H9 (cell line): ENCODE measurements at regions not wholly inside any gene's neighbourhood (a gene's known extent, or its start where the extent isn't known, plus 50 kb on each side); places are given as distances from the start of the nearest gene placed in this dataset.

Source experiments
- DNase-seq: peaks from one replicate; pipeline ENCODE4 v3.0.0-alpha.2; 2017
- H2AFZ ChIP-seq: one replicate; pipeline ENCODE4 v1.6.1; 2013; ENCODE audit warnings: mild to moderate bottlenecking, low read length, control low read depth, moderate library complexity
- H2AK5ac ChIP-seq: 2 replicates; pipeline ENCODE4 v1.6.1; 2013; ENCODE audit warnings: low read length, control low read depth, mixed read lengths; ENCODE audit not compliant: insufficient read length
- H2BK120ac ChIP-seq: one replicate; pipeline ENCODE4 v1.6.1; 2013; ENCODE audit warnings: low read depth, mild to moderate bottlenecking, low read length, control low read depth, inconsistent platforms; ENCODE audit not compliant: poor library complexity, severe bottlenecking
- H2BK12ac ChIP-seq: 2 replicates; pipeline ENCODE4 v1.6.1; 2013; ENCODE audit warnings: low read length, control low read depth, mixed read lengths, low read depth; ENCODE audit not compliant: insufficient read length
- H2BK15ac ChIP-seq: 2 replicates; pipeline ENCODE4 v1.6.1; 2013; ENCODE audit warnings: low read depth, low read length, control low read depth
- H2BK20ac ChIP-seq: one replicate; pipeline ENCODE4 v1.6.1; 2013; ENCODE audit warnings: low read depth, mild to moderate bottlenecking, low read length, control low read depth, inconsistent platforms; ENCODE audit not compliant: poor library complexity, severe bottlenecking
- H2BK5ac ChIP-seq: 2 replicates; pipeline ENCODE4 v1.6.1; 2013; ENCODE audit warnings: low read length, control low read depth, mixed read lengths; ENCODE audit not compliant: insufficient read length
- H3K14ac ChIP-seq: 2 replicates; pipeline ENCODE4 v1.6.1; 2013; ENCODE audit warnings: low read length, control low read depth; ENCODE audit not compliant: insufficient read depth
- H3K18ac ChIP-seq: 2 replicates; pipeline ENCODE4 v1.6.1; 2013; ENCODE audit warnings: low read depth, mild to moderate bottlenecking, mixed read lengths, low read length, control low read depth; ENCODE audit not compliant: insufficient read length
- H3K23ac ChIP-seq: 2 replicates; pipeline ENCODE4 v1.6.1; 2013; ENCODE audit warnings: low read length, control low read depth, mixed read lengths, low read depth; ENCODE audit not compliant: insufficient read length
- H3K23me2 ChIP-seq: 2 replicates; pipeline ENCODE4 v1.6.1; 2013; ENCODE audit warnings: low read depth, mild to moderate bottlenecking, mixed read lengths, low read length, control low read depth; ENCODE audit not compliant: insufficient read length, poor library complexity, severe bottlenecking
- H3K27ac ChIP-seq: 2 replicates; pipeline ENCODE4 v1.5.1; 2013; ENCODE audit warnings: low read length, control low read depth, mixed read lengths, low read depth; ENCODE audit not compliant: insufficient read length
- H3K27me3 ChIP-seq: 2 replicates; pipeline ENCODE4 v1.6.1; 2013; ENCODE audit warnings: low read length, control low read depth, inconsistent platforms; ENCODE audit not compliant: insufficient read depth
- H3K4ac ChIP-seq: 2 replicates; pipeline ENCODE4 v1.6.1; 2013; ENCODE audit warnings: low read depth, mild to moderate bottlenecking, control low read depth, inconsistent platforms, low read length, moderate library complexity
- H3K4me1 ChIP-seq: 2 replicates; pipeline ENCODE4 v1.6.1; 2013; ENCODE audit warnings: low read length, control low read depth, inconsistent platforms; ENCODE audit not compliant: insufficient read depth
- H3K4me2 ChIP-seq: 2 replicates; pipeline ENCODE4 v1.6.1; 2013; ENCODE audit warnings: low read length, control low read depth, mixed read lengths; ENCODE audit not compliant: insufficient read length, insufficient read depth
- H3K56ac ChIP-seq: 2 replicates; pipeline ENCODE4 v1.6.1; 2013; ENCODE audit warnings: low read depth, mild to moderate bottlenecking, mixed read lengths, low read length, control low read depth; ENCODE audit not compliant: insufficient read length
- H3K79me1 ChIP-seq: 2 replicates; pipeline ENCODE4 v1.6.1; 2013; ENCODE audit warnings: low read depth, mild to moderate bottlenecking, moderate library complexity, low read length, control low read depth, inconsistent platforms; ENCODE audit not compliant: insufficient read depth, poor library complexity, severe bottlenecking
- H3K79me2 ChIP-seq: 2 replicates; pipeline ENCODE4 v1.6.1; 2013; ENCODE audit warnings: low read length, control low read depth, inconsistent platforms; ENCODE audit not compliant: insufficient read depth
- H3K9ac ChIP-seq: 2 replicates; pipeline ENCODE4 v1.6.1; 2013; ENCODE audit warnings: low read length, control low read depth, mixed read lengths; ENCODE audit not compliant: insufficient read length; ENCODE audit errors: extremely low read depth
- H3K9me3 ChIP-seq: one replicate; pipeline ENCODE4 v1.6.1; 2013; ENCODE audit warnings: low read depth, low read length, inconsistent platforms; ENCODE audit not compliant: control insufficient read depth
- H3T11ph ChIP-seq: one replicate; pipeline ENCODE4 v1.6.1; 2013; ENCODE audit warnings: mild to moderate bottlenecking, low read length, control low read depth, inconsistent platforms
- H4K20me1 ChIP-seq: one replicate; pipeline ENCODE4 v1.6.1; 2013; ENCODE audit not compliant: control insufficient read depth, insufficient read length, insufficient read depth
- H4K5ac ChIP-seq: 2 replicates; pipeline ENCODE4 v1.6.1; 2013; ENCODE audit warnings: low read depth, mild to moderate bottlenecking, mixed read lengths, low read length, control low read depth; ENCODE audit not compliant: insufficient read length
- H4K8ac ChIP-seq: replicated peaks from 2 replicates; pipeline ENCODE4 v1.6.1; 2013; ENCODE audit warnings: low read length, control low read depth, mixed read lengths, low read depth; ENCODE audit not compliant: insufficient read length
- H4K91ac ChIP-seq: 2 replicates; pipeline ENCODE4 v1.6.1; 2013; ENCODE audit warnings: low read depth, mild to moderate bottlenecking, moderate library complexity, mixed read lengths, low read length, control low read depth; ENCODE audit not compliant: insufficient read length
- H3K27ac Mint-ChIP-seq, 3 experiments: 2 replicates in 2 of 3; 3 replicates in 1 of 3; pipeline ENCODE4 v1.8.0; 2020 to 2021; ENCODE audit warnings: mixed read lengths in 3 of 3, mild to moderate bottlenecking in 1 of 3, moderate library complexity in 1 of 3
- H3K27me3 Mint-ChIP-seq: 2 replicates; pipeline ENCODE4 v1.8.0; 2021; ENCODE audit warnings: low read depth, mild to moderate bottlenecking, moderate library complexity, mixed read lengths
- H3K36me3 Mint-ChIP-seq, 3 experiments: 2 replicates in 2 of 3; 3 replicates in 1 of 3; pipeline ENCODE4 v1.8.0; 2020 to 2021; ENCODE audit warnings: low read depth in 3 of 3, mixed read lengths in 3 of 3; ENCODE audit not compliant: insufficient read depth in 1 of 3
- H3K4me1 Mint-ChIP-seq, 2 experiments: 2 replicates each; pipeline ENCODE4 v1.8.0; 2020; ENCODE audit warnings: mixed read lengths in 2 of 2
- H3K4me3 Mint-ChIP-seq, 2 experiments: 2 replicates in 1 of 2; 3 replicates in 1 of 2; pipeline ENCODE4 v1.8.0; 2020 to 2021; ENCODE audit warnings: mild to moderate bottlenecking in 2 of 2, mixed read lengths in 2 of 2, moderate library complexity in 1 of 2
- H3K9me3 Mint-ChIP-seq, 2 experiments: 2 replicates in 1 of 2; 3 replicates in 1 of 2; pipeline ENCODE4 v1.8.0; 2020; ENCODE audit warnings: mild to moderate bottlenecking in 2 of 2, mixed read lengths in 2 of 2, moderate library complexity in 1 of 2
- WGBS: extraction: QIAGEN DNeasy Blood & Tissue Kit; methylation state at CpG from one replicate; pipeline ENCODE4 v1.1.7; 2013; ENCODE audit warnings: missing lambda C conversion rate, low lambda C conversion rate, mixed read lengths; ENCODE audit not compliant: insufficient read length; ENCODE audit errors: extremely low coverage; 5-methylcytosine and 5-hydroxymethylcytosine counted together
- TF ChIP-seq, protein P1 (sequence below): fragments of 200-600 bp; sonication (generic); conservative IDR thresholded peaks from 3 replicates; pipeline ENCODE4 v1.8.0; 2021; ENCODE audit warnings: antibody characterized with exemption, mild to moderate bottlenecking

GRCh38 chr4:80134936-80135701 is 62.1 kb upstream of the ANTXR2 start:
- H3K56ac ChIP-seq = no peak overlapping the region
- H3K27ac Mint-ChIP-seq = no peak overlapping the region
- no peak overlapping the region for H3T11ph ChIP-seq
- H3K9me3 ChIP-seq = no peaks in the 10 kb centered on the region
- H3K27me3 Mint-ChIP-seq = no peaks in the 10 kb centered on the region
- H3K23me2 ChIP-seq = no peaks in the 10 kb centered on the region
- no peak overlapping the region for H2AK5ac ChIP-seq
- no peak overlapping the region for H2BK20ac ChIP-seq
- no peak overlapping the region for H2BK12ac ChIP-seq
- H4K8ac ChIP-seq = no peak overlapping the region
- no peak overlapping the region for H2AFZ ChIP-seq
- no peaks in the 10 kb centered on the region for H3K79me1 ChIP-seq
- no peak overlapping the region for H2BK5ac ChIP-seq
- H3K4me2 ChIP-seq = no peak overlapping the region
- H3K23ac ChIP-seq = no peak overlapping the region
- no peaks in the 10 kb centered on the region for H3K9me3 Mint-ChIP-seq
- no peaks in the 10 kb centered on the region for H3K4me1 ChIP-seq
- no peak overlapping the region for H3K4me3 Mint-ChIP-seq
- no peak overlapping the region for H3K18ac ChIP-seq
- H4K5ac ChIP-seq = no peak overlapping the region
- no peaks in the 10 kb centered on the region for H3K27me3 ChIP-seq
- H3K36me3 Mint-ChIP-seq = no peaks in the 10 kb centered on the region
- no peaks in the 10 kb centered on the region for H3K79me2 ChIP-seq
- H2BK120ac ChIP-seq = no peak overlapping the region
- H3K27ac ChIP-seq = no peak overlapping the region
- TF ChIP-seq, protein P1, sequence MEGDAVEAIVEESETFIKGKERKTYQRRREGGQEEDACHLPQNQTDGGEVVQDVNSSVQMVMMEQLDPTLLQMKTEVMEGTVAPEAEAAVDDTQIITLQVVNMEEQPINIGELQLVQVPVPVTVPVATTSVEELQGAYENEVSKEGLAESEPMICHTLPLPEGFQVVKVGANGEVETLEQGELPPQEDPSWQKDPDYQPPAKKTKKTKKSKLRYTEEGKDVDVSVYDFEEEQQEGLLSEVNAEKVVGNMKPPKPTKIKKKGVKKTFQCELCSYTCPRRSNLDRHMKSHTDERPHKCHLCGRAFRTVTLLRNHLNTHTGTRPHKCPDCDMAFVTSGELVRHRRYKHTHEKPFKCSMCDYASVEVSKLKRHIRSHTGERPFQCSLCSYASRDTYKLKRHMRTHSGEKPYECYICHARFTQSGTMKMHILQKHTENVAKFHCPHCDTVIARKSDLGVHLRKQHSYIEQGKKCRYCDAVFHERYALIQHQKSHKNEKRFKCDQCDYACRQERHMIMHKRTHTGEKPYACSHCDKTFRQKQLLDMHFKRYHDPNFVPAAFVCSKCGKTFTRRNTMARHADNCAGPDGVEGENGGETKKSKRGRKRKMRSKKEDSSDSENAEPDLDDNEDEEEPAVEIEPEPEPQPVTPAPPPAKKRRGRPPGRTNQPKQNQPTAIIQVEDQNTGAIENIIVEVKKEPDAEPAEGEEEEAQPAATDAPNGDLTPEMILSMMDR = no peak
- H3K4ac ChIP-seq = no peak overlapping the region
- no peak overlapping the region for H3K14ac ChIP-seq
- H4K91ac ChIP-seq = no peak overlapping the region
- DNase-seq = no peak
- no peaks in the 10 kb centered on the region for H4K20me1 ChIP-seq
- WGBS = no CpG with 5 or more reads among the region's 8 CpGs
- H3K4me1 Mint-ChIP-seq = no peaks in the 10 kb centered on the region
- H2BK15ac ChIP-seq = no peak overlapping the region
- no peak overlapping the region for H3K9ac ChIP-seq
